Karpas-422 (cell line): ENCODE measurements at regions not wholly inside any gene's neighbourhood (a gene's known extent, or its start where the extent isn't known, plus 50 kb on each side); places are given as distances from the start of the nearest gene placed in this dataset.

Experiments
- DNase-seq: peaks from one replicate; pipeline ENCODE4 v3.0.0-alpha.2; 2015
- H2AFZ ChIP-seq: fragments of 200-600 bp; sonication (generic); 2 replicates; pipeline ENCODE4 v1.6.1; 2014; ENCODE audit warnings: antibody characterized with exemption, low read length, mixed read lengths
- H3K27ac ChIP-seq: fragments of 200-600 bp; sonication (generic); 2 replicates; pipeline ENCODE4 v1.5.1; 2014; ENCODE audit warnings: mild to moderate bottlenecking, low read length, moderate library complexity
- H3K27me3 ChIP-seq: fragments of 200-600 bp; sonication (generic); 2 replicates; pipeline ENCODE4 v1.6.1; 2014; ENCODE audit warnings: low read length, mixed read lengths
- H3K36me3 ChIP-seq: fragments of 200-600 bp; sonication (generic); 2 replicates; pipeline ENCODE4 v1.6.1; 2014; ENCODE audit warnings: low read length, mixed read lengths; ENCODE audit not compliant: insufficient read depth
- H3K4me1 ChIP-seq: fragments of 200-600 bp; sonication (generic); 2 replicates; pipeline ENCODE4 v1.6.1; 2014; ENCODE audit warnings: mild to moderate bottlenecking, low read length, mixed read lengths
- H3K4me2 ChIP-seq: fragments of 200-600 bp; sonication (generic); 2 replicates; pipeline ENCODE4 v1.6.1; 2014; ENCODE audit warnings: low read length, low read depth, mild to moderate bottlenecking; ENCODE audit not compliant: poor library complexity, severe bottlenecking
- H3K4me3 ChIP-seq: fragments of 200-600 bp; sonication (generic); 2 replicates; pipeline ENCODE4 v1.5.1; 2014; ENCODE audit warnings: mild to moderate bottlenecking, antibody characterized with exemption, low read length, mixed read lengths
- H3K79me2 ChIP-seq: fragments of 200-600 bp; sonication (generic); 2 replicates; pipeline ENCODE4 v1.6.1; 2014; ENCODE audit warnings: mild to moderate bottlenecking, low read length, mixed read lengths
- H3K9ac ChIP-seq: fragments of 200-600 bp; sonication (generic); 2 replicates; pipeline ENCODE4 v1.6.0; 2014; ENCODE audit warnings: low read length
- H3K9me2 ChIP-seq: fragments of 200-600 bp; sonication (generic), shearing (Covaris generic); replicated peaks from 2 replicates; pipeline ENCODE4 v1.6.0; 2014; ENCODE audit warnings: mild to moderate bottlenecking, low read length, moderate library complexity; ENCODE audit not compliant: insufficient read depth
- H3K9me3 ChIP-seq: fragments of 300-700, 200-600 bp; sonication (generic); 2 replicates; pipeline ENCODE4 v1.6.1; 2014; ENCODE audit warnings: low read length, mixed read lengths
- H4K20me1 ChIP-seq: fragments of 200-600 bp; sonication (generic); 2 replicates; pipeline ENCODE4 v1.6.1; 2014; ENCODE audit warnings: mild to moderate bottlenecking, antibody characterized with exemption, low read length, low read depth; ENCODE audit not compliant: insufficient read depth

- Histone ChIP-seq H3K9me2 (no peaks in the 10 kb centered on the region), H3K27ac (no peak overlapping the region), H3K4me3 (no peak overlapping the region), H2AFZ (no peak overlapping the region), H3K27me3 (no peaks in the 10 kb centered on the region), H3K4me2 (no peak overlapping the region), H3K9me3 (no peaks in the 10 kb centered on the region), H3K9ac (no peak overlapping the region), H3K36me3 (no peaks in the 10 kb centered on the region), H3K4me1 (peaks cover 13% of the 10 kb centered on the region), H3K79me2 (no peaks in the 10 kb centered on the region), H4K20me1 (no peaks in the 10 kb centered on the region)
- DNase-seq, result no peak
Observed at GRCh38 chr20:1835186-1836035, 59.8 kb upstream of the SIRPA start.

GRCh38 chr20:1833728-1834726 is 61.2 kb upstream of the SIRPA start:
- Histone ChIP-seq H3K27me3 (no peaks in the 10 kb centered on the region), H2AFZ (no peak overlapping the region), H3K79me2 (no peaks in the 10 kb centered on the region), H3K9me3 (no peaks in the 10 kb centered on the region), H3K27ac (no peak overlapping the region), H3K4me3 (no peak overlapping the region), H3K9me2 (no peaks in the 10 kb centered on the region), H3K4me2 (no peak overlapping the region), H3K9ac (no peak overlapping the region), H3K4me1 (peaks cover 13% of the 10 kb centered on the region), H4K20me1 (no peaks in the 10 kb centered on the region), H3K36me3 (no peaks in the 10 kb centered on the region)
- DNase-seq, result no peak

GRCh38 chr20:1833216-1833615 is 62.0 kb upstream of the SIRPA start:
- Histone ChIP-seq H3K9me2 (no peaks in the 10 kb centered on the region), H3K27me3 (no peaks in the 10 kb centered on the region), H4K20me1 (no peaks in the 10 kb centered on the region), H3K9ac (no peak overlapping the region), H3K27ac (no peak overlapping the region), H3K79me2 (no peaks in the 10 kb centered on the region), H2AFZ (no peak overlapping the region), H3K36me3 (no peaks in the 10 kb centered on the region), H3K9me3 (no peaks in the 10 kb centered on the region), H3K4me1 (peaks cover 13% of the 10 kb centered on the region), H3K4me2 (no peak overlapping the region), H3K4me3 (no peak overlapping the region)
- no peak for DNase-seq

GRCh38 chr20:1832634-1833033 is 62.6 kb upstream of the SIRPA start:
- Histone ChIP-seq H3K9me2 (no peaks in the 10 kb centered on the region), H3K9ac (no peak overlapping the region), H3K27ac (no peak overlapping the region), H3K79me2 (no peaks in the 10 kb centered on the region), H3K4me1 (peaks cover 13% of the 10 kb centered on the region), H3K4me2 (no peak overlapping the region), H4K20me1 (no peaks in the 10 kb centered on the region), H3K36me3 (no peaks in the 10 kb centered on the region), H3K4me3 (no peak overlapping the region), H3K27me3 (no peaks in the 10 kb centered on the region), H2AFZ (no peak overlapping the region), H3K9me3 (no peaks in the 10 kb centered on the region)
- no peak for DNase-seq

- no peaks in the 10 kb centered on the region for H3K36me3 ChIP-seq
- DNase-seq, result peak; percentile 55
- no peak overlapping the region for H3K9ac ChIP-seq
- no peak overlapping the region for H3K4me3 ChIP-seq
- H3K79me2 ChIP-seq, result no peaks in the 10 kb centered on the region
- H3K4me2 ChIP-seq, result peak overlapping the region; percentile 42
- no peaks in the 10 kb centered on the region for H3K27me3 ChIP-seq
- no peaks in the 10 kb centered on the region for H3K9me2 ChIP-seq
- H3K27ac ChIP-seq, result no peak overlapping the region
- H2AFZ ChIP-seq, result no peak overlapping the region
- H3K4me1 ChIP-seq, result peaks cover 13% of the 10 kb centered on the region
- H4K20me1 ChIP-seq, result no peaks in the 10 kb centered on the region
- H3K9me3 ChIP-seq, result no peaks in the 10 kb centered on the region
Observed at GRCh38 chr20:1831606-1832005, 63.6 kb upstream of the SIRPA start.

GRCh38 chr20:1831096-1831495 is 64.1 kb upstream of the SIRPA start:
- DNase-seq, result no peak
- Histone ChIP-seq H2AFZ (no peak overlapping the region), H3K79me2 (no peaks in the 10 kb centered on the region), H3K9me2 (no peaks in the 10 kb centered on the region), H3K27me3 (no peaks in the 10 kb centered on the region), H3K9me3 (no peaks in the 10 kb centered on the region), H3K4me3 (no peak overlapping the region), H3K36me3 (no peaks in the 10 kb centered on the region), H3K4me1 (peaks cover 13% of the 10 kb centered on the region), H3K27ac (no peak overlapping the region), H4K20me1 (no peaks in the 10 kb centered on the region), H3K4me2 (no peak overlapping the region), H3K9ac (no peak overlapping the region)

GRCh38 chr20:1830240-1830639 is 65.0 kb upstream of the SIRPA start:
- no peak for DNase-seq
- H3K79me2 ChIP-seq, result no peaks in the 10 kb centered on the region
- no peak overlapping the region for H3K9ac ChIP-seq
- H3K9me3 ChIP-seq, result no peaks in the 10 kb centered on the region
- peaks cover 13% of the 10 kb centered on the region for H3K4me1 ChIP-seq
- no peak overlapping the region for H3K4me2 ChIP-seq
- H4K20me1 ChIP-seq, result no peaks in the 10 kb centered on the region
- no peak overlapping the region for H3K4me3 ChIP-seq
- H3K9me2 ChIP-seq, result no peaks in the 10 kb centered on the region
- H3K27me3 ChIP-seq, result no peaks in the 10 kb centered on the region
- H2AFZ ChIP-seq, result no peak overlapping the region
- H3K36me3 ChIP-seq, result no peaks in the 10 kb centered on the region
- H3K27ac ChIP-seq, result no peak overlapping the region

GRCh38 chr20:1829531-1829930 is 65.7 kb upstream of the SIRPA start:
- H2AFZ ChIP-seq, result no peak overlapping the region
- H3K9ac ChIP-seq, result no peak overlapping the region

More at GRCh38 chr20:1829531-1829930, 65.7 kb upstream of the SIRPA start:
- Histone ChIP-seq H3K4me3 (no peak overlapping the region), H3K79me2 (no peaks in the 10 kb centered on the region), H4K20me1 (no peaks in the 10 kb centered on the region), H3K4me2 (no peak overlapping the region), H3K27me3 (no peaks in the 10 kb centered on the region), H3K9me2 (no peaks in the 10 kb centered on the region), H3K36me3 (no peaks in the 10 kb centered on the region), H3K9me3 (no peaks in the 10 kb centered on the region), H3K4me1 (peaks cover 13% of the 10 kb centered on the region), H3K27ac (no peak overlapping the region)
- no peak for DNase-seq
